ENCODE measurements at regions not wholly inside any gene's neighbourhood (a gene's known extent, or its start where the extent isn't known, plus 50 kb on each side); places are given as distances from the start of the nearest gene placed in this dataset.

DNA sequence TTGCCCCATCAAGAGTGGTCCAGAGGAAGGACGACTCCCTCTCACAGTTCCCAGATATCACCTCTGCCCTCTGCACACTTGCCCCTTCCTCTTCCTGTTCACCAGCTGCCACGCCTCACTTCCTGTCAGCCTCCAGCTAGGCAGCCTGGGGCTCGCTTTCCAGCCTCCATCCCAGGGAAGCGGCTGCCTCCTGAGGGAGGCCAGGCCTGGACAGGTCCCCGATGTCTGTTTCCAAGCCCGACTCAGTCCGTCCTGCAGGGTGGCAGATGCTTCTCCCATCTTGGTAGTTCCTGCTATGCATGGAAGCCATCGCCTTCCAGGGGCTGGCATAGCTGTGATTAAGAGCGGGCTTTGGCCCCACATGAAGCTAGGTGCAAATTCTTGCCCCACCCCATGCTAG is 233.5 kb upstream of the PMEPA1 start:
- no peak for TF ChIP-seq POLR2AphosphoS5 (IDR thresholded peaks at IDR 0.05; ENCODE audit: low read depth, low read length)
- TF ChIP-seq, protein P1, sequence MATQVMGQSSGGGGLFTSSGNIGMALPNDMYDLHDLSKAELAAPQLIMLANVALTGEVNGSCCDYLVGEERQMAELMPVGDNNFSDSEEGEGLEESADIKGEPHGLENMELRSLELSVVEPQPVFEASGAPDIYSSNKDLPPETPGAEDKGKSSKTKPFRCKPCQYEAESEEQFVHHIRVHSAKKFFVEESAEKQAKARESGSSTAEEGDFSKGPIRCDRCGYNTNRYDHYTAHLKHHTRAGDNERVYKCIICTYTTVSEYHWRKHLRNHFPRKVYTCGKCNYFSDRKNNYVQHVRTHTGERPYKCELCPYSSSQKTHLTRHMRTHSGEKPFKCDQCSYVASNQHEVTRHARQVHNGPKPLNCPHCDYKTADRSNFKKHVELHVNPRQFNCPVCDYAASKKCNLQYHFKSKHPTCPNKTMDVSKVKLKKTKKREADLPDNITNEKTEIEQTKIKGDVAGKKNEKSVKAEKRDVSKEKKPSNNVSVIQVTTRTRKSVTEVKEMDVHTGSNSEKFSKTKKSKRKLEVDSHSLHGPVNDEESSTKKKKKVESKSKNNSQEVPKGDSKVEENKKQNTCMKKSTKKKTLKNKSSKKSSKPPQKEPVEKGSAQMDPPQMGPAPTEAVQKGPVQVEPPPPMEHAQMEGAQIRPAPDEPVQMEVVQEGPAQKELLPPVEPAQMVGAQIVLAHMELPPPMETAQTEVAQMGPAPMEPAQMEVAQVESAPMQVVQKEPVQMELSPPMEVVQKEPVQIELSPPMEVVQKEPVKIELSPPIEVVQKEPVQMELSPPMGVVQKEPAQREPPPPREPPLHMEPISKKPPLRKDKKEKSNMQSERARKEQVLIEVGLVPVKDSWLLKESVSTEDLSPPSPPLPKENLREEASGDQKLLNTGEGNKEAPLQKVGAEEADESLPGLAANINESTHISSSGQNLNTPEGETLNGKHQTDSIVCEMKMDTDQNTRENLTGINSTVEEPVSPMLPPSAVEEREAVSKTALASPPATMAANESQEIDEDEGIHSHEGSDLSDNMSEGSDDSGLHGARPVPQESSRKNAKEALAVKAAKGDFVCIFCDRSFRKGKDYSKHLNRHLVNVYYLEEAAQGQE (IDR thresholded peaks at IDR 0.05; ENCODE audit: insufficient read depth in 1 of 2, low read depth in 2 of 2, low read length in 2 of 2): no peak
